Neural cell (in vitro differentiated cells): ENCODE measurements at regions not wholly inside any gene's neighbourhood (a gene's known extent, or its start where the extent isn't known, plus 50 kb on each side); places are given as distances from the start of the nearest gene placed in this dataset.

Source experiments
- EP300 ChIP-seq: fragments of 450-650 bp; conservative IDR thresholded peaks from 2 replicates; pipeline ENCODE4 v1.6.1; 2014; ENCODE audit warnings: antibody characterized with exemption, mild to moderate bottlenecking, moderate library complexity; ENCODE audit not compliant: poor library complexity, severe bottlenecking
- POLR2AphosphoS5 ChIP-seq: IDR thresholded peaks from 2 replicates; pipeline ENCODE4 v1.6.1; 2012
- TF ChIP-seq, protein P1 (sequence below): IDR thresholded peaks from 2 replicates; pipeline ENCODE4 v1.6.1; 2012; ENCODE audit warnings: borderline replicate concordance
- TF ChIP-seq, protein P2 (sequence below): fragments of 450-650 bp; IDR thresholded peaks from 2 replicates; pipeline ENCODE4 v1.5.1; 2014; ENCODE audit warnings: antibody characterized with exemption, mild to moderate bottlenecking, moderate library complexity; ENCODE audit not compliant: poor library complexity, severe bottlenecking

DNA sequence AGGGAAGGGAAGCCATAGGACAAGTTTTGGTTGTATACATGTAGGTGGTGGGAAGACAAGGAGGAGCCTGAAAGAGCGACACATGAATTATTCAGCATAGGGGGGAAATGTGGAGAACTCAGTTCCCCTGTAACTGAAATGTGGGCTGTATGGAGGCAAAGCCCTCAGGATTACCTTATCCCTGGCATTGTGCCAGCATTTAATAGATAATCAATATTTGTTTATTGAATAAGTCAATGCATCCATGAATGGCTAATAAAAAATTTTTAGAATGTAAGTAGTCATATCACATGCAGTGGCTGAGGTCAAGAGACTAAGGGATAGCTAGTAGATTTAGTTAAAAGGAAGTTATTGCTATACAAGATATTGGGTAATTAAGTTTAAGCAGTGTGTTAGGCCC lies 232.4 kb downstream of the SNAPC1 start:
- TF ChIP-seq, protein P1, sequence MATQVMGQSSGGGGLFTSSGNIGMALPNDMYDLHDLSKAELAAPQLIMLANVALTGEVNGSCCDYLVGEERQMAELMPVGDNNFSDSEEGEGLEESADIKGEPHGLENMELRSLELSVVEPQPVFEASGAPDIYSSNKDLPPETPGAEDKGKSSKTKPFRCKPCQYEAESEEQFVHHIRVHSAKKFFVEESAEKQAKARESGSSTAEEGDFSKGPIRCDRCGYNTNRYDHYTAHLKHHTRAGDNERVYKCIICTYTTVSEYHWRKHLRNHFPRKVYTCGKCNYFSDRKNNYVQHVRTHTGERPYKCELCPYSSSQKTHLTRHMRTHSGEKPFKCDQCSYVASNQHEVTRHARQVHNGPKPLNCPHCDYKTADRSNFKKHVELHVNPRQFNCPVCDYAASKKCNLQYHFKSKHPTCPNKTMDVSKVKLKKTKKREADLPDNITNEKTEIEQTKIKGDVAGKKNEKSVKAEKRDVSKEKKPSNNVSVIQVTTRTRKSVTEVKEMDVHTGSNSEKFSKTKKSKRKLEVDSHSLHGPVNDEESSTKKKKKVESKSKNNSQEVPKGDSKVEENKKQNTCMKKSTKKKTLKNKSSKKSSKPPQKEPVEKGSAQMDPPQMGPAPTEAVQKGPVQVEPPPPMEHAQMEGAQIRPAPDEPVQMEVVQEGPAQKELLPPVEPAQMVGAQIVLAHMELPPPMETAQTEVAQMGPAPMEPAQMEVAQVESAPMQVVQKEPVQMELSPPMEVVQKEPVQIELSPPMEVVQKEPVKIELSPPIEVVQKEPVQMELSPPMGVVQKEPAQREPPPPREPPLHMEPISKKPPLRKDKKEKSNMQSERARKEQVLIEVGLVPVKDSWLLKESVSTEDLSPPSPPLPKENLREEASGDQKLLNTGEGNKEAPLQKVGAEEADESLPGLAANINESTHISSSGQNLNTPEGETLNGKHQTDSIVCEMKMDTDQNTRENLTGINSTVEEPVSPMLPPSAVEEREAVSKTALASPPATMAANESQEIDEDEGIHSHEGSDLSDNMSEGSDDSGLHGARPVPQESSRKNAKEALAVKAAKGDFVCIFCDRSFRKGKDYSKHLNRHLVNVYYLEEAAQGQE = no peak
- TF ChIP-seq, protein P2, sequence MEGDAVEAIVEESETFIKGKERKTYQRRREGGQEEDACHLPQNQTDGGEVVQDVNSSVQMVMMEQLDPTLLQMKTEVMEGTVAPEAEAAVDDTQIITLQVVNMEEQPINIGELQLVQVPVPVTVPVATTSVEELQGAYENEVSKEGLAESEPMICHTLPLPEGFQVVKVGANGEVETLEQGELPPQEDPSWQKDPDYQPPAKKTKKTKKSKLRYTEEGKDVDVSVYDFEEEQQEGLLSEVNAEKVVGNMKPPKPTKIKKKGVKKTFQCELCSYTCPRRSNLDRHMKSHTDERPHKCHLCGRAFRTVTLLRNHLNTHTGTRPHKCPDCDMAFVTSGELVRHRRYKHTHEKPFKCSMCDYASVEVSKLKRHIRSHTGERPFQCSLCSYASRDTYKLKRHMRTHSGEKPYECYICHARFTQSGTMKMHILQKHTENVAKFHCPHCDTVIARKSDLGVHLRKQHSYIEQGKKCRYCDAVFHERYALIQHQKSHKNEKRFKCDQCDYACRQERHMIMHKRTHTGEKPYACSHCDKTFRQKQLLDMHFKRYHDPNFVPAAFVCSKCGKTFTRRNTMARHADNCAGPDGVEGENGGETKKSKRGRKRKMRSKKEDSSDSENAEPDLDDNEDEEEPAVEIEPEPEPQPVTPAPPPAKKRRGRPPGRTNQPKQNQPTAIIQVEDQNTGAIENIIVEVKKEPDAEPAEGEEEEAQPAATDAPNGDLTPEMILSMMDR = no peak
- TF ChIP-seq POLR2AphosphoS5 (no peak), EP300 (no peak)
